ENCODE measurements at regions not wholly inside any gene's neighbourhood (a gene's known extent, or its start where the extent isn't known, plus 50 kb on each side); places are given as distances from the start of the nearest gene placed in this dataset.

DNA sequence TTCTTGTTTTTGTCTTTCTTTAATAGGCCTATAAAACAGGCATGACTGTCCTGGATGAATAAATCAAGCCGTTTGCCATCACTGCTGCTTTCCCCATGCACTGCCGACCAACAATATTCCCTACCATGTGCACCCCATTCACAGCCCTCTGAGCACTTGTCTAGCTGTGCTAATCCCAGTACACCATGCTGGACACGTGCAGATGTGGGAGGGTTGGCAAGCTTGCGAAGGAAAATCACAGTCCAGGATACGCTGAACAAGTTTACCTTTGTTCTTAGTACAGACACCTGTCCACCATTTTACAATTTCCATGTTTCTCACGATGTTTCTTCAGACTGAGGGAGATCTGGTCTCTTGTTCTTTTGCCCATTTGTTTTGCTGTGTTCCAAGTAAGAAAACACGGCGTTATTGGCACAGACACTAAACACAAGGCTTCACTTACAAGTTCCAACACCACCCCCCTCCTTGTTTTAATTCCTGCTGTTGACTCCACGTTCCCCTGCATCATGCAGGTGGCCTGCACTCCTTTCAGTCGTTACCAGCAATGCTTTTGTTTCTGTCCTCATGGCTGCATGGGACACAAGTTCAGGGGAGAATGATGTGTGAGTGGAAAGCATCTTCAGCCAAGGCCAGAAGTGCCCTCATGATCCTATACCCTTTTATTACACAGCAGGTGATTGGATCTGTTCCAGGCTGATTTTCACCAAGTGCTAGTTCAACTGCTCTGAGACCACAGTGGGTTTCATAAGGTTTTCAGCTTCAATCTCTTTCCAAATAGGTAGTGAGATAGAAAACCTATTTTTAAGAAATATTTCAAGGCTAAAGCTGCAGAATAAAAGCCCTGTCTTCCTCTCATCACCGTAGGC is 608.9 kb downstream of the IRX1 start:
- no peak for DNase-seq

DNA sequence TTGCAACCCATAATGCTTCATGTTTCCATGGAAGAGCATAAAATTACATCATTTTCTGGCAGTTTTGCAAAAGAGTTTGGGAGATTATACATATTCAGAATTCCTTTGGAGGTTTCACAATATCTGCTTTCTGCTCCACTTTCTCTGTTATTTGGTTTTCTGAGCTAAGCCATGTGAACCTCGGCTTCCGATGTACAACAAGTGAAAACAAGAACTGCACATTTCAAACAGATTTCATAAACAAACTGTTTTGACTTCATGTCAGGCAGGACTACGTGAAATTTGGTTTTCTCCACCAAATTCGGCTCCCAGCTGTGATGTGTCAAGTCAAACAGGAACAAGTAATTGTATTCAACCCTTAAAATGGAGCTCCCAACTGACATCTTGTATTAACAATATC is 609.8 kb downstream of the IRX1 start:
- DNase-seq = no peak

DNA sequence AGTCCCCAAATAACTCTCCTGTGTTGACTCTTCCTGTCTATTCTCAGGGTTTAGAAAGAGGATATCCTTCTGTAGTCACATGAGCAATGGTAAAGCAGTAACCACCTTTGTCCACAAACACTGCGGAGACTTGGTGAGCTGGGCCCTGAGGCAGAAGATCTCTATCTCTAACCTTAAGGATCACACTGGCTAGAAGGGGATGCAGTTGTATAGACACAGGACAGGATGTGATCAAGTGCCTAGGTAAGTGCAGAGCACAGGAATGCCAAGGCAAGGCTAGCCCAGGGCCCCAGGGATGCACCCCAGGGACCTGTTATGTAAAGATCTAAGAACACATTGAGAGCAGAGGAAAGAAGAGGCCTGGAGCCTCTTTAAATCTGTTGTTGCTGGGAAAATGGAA is 610.5 kb downstream of the IRX1 start:
- no peak for DNase-seq

DNA sequence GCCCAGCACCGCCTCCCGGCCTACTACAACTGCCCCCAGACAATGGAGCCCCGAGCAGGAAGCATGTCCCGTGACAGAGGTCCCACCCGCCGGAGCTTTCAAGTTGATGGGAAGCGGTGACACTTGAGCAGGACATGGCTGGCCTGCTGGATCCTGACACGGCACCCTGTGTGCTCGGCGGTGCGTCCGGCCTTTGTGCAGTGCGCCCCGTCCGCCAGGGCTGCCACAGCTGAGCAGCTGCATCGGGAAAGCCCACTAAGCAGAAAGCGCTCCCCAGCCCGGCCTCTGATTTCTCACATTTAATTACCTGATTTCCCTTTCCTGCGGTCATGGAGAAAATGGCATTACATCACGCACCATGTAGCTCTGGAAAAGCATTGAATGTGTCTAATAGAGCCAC is 611.9 kb downstream of the IRX1 start:
- DNase-seq = no peak

DNA sequence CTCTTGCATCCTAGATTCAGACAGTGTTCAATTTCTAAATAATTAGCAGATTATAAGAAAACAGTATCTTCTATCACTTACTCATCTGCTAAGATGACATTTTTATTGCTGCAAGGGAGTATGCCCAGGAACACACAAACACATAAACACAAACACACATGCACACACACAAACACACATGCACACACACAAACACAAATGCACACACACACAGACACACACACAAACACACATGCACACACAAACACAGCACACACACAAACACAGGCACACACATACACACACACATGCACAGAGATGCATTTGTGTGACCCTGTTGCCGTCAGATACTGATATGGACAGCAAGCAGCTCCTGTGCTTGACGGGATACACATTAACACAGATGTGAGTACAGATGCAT is 612.9 kb downstream of the IRX1 start:
- no peak for DNase-seq

DNA sequence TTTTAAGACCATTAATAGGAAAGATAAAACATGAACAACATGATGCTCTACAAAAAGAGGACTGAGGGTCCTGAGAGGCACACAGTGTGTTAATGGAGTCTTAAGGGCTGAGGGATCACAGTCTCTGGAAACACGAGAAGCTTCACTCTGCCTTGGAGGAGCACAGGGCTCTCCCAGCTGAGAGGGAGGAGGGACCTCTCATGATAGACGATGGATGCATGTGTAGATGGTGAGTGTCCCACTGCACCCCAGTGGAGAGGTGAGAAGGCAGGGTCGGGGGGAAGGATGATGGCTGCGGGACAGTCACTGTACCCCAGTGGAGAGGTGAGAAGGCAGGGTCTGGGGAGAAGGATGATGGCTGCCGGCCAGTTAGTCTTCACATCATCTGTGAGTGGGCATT is 613.4 kb downstream of the IRX1 start:
- DNase-seq = no peak

DNA sequence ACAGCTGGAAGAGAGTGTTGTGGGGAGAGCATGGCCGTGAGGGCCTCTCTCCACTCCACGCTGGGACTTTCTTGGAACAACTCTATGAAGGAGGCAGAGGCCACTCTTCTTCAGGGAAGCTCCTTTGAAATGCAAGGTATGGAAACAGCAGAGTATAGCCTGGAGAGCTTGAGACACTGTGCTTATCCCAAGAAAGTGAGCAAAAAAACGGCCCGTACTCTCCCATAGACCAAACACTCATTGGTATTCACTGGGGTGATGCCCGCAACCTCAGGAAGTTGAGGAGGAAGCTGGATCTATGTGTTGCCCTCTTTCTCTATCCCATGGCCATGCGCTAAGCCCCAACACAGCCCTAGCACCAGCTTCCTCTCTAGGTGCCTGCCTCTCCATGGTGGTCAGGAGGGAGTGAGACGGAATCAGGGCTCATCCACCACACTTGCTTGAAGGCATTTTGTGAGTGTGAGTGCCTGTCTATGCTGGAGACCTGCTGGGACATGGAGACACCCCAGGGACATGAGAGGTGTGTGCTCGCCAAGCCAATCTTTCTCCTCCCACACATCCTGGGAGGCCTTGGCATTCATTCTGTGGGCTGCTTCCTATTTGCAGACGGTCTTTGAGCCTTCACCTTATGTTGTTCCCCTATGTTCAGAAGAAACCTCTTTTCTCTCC is 616.6 kb downstream of the IRX1 start:
- no peak for DNase-seq

DNA sequence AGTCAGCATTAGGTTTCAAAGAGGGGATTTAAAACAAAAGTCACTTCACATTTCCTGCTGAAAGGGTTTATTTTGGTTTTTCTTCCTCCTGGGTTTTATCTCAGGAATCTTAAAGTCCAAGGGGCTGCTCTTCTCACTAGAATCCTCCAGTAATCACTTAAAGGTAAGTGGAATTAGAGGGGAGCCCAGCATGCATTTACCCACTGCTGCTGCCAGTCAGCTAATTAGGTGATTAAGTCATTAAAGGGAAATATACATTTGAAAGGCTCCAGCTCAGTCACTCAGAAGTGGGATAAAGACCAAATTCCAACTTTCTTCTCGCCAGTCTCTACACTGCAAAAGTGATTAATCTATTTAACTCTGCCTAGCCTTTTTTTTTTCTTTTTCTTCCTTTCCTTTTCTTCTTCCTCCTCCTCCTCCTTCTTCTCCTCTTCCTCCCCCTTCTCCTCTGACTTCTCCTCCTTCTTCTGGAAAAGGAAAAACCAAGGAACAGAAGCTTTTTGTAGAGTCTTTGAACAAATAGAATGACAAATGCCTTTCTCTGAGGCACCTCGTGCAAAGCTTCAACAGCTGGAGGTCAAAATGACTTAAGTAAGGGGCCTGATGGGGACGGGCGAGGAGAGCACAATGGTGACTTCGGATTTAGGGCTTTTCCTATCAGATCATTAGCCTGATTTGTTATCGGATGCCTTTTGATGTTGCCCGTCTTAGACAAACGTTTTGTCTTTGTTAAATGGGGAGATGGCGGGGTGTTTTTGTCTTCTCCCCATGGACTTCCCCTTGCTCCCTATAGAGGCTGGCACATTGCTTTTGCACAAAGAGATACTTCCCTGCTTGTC is 617.6 kb downstream of the IRX1 start:
- no peak for DNase-seq

DNA sequence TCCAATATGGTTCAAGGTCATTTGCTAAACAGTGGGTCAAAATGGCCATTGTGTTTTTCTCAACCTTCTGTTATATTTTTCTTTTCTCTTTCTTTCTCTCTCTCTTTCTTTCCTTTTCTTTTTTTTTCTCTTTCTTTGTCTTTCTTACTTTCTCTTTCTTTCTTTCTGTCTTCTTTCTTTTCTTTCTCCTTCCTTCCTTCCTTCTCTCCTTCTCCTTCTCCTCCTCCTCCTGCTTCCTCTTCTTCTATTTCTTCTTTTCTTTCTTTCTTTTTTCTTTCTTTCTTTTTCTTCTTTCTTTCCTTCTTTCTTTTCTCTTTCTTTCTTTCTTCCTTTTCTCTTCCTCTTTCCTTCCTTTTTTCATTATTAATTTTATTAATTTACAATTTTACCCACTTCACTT is 619.5 kb downstream of the IRX1 start:
- no peak for DNase-seq

DNA sequence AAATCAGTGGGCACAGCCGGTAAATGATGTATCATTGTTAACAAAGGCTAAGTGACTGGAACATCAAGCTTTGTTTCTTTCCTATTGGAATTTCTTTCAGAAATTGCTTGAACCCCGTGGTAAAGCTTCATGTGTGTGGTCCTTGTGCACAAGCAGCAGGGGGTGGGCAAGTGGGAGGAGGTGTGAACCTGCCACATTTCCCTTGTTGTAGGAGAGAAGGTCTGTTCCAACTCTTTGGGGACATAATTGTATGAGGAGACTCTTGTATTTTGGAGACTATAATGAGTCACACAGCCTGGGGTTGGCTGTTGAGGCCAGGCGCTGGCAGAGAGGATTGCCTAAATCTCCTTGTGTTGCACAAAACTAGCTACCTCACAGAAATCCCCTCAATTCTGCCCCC is 620.5 kb downstream of the IRX1 start:
- DNase-seq = no peak

DNA sequence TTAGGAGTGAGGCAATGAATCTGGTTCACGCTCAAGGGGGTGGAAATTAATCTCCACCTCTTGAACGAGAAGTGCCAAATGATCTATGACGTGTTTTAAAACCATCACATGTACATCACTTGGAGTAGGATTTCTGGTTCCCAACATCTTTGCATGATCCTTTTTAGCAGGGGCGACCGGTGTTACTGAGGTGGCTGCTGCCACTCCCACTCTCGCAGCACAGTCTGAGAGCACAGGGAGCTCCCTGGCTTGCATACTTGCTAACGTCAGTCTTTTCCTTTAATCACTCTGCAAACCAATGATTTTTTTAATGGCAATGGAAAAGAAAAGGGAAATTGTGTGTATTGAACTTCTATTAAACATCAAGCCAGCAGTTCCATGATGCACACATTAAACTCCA is 624.4 kb downstream of the IRX1 start:
- DNase-seq = no peak

DNA sequence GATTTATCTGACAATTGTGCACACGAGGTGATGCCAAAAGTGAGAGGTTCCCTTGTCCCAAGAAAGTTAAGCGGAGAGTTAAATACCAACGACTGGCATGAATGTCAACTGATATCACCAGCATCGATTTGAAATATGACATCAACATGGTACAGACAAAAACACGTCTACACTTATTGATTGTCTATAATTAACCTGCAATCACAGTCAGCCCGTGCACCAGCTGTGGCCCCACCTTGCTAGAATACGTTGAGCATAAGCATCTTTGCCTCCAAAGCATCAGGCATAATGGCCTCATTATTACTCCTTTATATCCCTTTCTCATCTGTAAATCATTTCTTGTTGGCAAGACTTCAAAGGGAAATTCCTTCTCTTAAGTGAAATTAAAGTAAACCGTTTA is 625.4 kb downstream of the IRX1 start:
- no peak for DNase-seq

DNA sequence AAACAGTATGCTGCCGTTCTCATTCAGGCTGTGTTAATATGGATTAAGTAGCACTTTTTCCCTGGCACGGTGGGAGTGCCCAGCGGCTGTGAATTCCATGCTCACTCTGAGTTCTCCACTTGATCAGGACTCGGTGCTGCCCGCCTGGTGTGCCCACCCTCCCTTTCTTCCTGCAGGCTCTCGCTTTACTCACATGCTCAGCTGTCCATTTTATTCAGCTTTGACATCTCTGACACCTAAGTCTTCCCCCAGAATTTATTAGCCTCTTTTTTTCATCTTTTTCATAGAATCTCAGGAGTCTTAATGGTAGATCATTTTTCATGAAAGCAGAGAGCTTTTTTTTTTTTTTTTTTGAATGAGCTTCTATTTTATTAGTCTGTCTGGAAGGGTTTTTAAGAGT is 626.5 kb downstream of the IRX1 start:
- DNase-seq = no peak

DNA sequence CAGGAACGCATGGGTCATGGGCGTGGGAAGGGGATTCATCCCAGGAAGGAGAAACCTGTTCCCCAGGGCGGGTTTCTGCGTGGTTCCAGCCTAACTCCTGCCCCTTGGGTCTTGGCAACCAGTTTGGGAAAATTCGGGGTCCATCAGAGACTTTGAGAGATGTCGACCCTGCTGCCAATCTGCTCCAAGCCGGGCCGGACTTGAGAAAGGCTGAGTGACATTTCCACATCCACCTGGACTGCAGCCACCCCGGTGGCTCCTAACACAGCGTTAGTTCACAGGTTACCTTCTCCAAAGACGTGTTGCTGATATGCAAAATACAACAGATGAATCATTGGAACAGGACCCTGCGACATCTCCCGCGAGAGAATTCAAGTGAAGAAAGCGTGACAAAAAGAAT is 627.2 kb downstream of the IRX1 start:
- DNase-seq = no peak

DNA sequence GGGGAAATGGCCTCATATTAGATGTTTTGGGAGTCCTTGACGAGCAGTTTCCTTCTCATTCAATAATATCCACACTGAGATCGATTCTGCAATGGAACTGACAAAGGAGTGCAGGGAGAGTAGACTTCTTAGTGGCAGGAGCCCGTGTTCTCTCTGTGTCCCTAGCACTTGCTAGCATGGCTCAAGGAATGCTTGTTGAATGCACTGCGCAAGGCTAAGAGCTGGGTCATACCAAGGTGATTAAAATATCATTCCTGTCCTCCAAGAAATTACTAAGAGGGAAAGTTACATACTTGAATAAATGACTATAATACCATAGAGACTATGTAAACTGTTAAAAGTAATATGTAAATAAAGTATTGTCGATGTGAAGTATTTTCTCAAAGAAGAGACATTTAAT is 630.1 kb downstream of the IRX1 start:
- no peak for DNase-seq

DNA sequence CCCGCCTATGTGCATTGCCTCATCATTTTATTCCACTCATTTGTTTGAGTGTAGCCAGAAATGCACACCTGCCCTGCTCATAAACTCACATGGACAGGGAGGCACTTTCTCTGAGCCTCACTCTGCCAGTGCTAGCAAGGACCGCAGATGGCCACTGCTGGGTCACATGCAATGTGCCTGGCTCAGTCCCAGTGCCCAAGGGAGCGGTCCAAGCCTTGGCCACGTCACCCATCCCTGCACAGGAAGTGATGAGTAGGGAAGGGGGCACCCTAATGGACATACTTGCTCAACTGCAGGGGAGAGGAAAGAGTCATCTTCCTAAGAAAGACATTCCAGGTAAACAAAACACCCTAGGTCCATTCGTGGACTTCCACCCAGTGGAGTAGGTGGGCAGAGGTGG is 630.9 kb downstream of the IRX1 start:
- DNase-seq = no peak

DNA sequence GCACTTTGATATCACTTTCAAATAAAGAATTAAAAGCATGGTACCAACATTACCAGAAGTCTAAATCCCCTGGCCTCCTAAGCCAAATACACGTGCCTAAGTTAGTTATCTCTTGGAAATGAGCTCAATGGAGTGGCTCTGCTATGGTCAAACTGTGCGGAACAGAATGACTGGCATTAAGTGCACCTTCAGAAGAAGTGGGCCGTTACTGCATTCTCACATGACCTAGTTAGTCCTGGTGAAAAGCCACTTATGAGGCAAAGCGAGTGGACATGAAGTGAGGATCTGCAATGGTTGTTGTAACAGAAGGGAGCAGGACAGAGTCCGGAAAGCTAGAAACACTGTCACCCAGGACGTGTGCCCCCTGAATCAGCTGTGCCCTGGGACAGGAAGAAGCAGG is 633.1 kb downstream of the IRX1 start:
- no peak for DNase-seq

DNA sequence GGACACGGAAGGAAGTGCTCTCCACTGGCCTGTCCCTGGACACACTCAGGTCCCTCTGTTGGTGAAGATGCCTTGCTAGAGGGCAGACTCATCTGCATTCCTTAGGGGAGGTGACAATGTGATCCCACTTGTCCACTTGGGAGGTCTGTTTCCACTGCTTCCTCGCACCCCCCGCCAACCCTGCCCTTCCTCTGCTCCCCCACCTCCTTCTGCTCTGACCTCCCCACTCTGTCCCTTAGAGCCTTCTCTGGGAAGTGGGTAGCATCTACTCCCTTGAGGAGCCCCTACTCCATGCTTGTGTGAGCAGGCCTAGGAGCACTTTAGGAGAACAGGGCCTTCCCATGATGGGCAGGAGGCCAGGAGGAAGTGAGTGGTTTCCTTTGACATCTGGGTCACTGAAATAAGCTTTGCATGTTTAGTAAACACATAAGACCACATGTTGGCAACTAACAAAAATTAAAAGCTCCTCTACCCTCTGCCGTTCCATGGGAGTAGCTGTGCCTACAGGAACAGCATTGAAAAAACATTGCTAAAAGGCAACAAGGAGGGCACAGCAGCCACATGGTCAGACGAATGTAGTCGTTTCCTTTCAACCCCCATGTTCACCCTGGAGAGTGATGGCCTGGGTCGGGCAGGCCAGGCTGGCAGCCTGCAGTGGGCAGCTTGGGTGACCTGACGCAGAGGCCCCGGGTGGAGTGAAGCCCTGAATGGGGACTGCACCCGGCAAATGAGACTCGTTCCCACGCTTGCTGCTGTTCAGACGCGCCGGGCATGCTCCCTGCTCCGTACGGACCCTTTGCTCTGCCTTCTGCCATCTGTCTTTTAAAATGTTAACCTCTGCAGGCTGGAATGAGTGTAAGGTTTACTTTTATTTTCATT is 634.0 kb downstream of the IRX1 start:
- no peak for DNase-seq

DNA sequence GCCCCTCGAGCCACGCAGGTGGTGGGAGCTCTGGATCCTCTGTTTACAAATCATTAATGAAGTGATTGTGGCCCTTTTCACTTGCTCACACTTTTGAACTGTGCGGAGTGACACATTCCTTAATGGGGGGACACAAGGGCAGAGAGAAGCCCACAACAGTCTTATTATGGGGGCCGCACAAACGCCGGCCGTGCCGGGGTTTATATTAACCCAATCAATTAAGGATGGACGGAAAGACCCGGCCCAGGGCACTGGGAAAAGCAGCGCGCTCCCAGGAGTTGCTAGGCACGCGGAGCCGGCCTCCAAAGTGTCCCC is 634.8 kb downstream of the IRX1 start:
- DNase-seq = no peak

DNA sequence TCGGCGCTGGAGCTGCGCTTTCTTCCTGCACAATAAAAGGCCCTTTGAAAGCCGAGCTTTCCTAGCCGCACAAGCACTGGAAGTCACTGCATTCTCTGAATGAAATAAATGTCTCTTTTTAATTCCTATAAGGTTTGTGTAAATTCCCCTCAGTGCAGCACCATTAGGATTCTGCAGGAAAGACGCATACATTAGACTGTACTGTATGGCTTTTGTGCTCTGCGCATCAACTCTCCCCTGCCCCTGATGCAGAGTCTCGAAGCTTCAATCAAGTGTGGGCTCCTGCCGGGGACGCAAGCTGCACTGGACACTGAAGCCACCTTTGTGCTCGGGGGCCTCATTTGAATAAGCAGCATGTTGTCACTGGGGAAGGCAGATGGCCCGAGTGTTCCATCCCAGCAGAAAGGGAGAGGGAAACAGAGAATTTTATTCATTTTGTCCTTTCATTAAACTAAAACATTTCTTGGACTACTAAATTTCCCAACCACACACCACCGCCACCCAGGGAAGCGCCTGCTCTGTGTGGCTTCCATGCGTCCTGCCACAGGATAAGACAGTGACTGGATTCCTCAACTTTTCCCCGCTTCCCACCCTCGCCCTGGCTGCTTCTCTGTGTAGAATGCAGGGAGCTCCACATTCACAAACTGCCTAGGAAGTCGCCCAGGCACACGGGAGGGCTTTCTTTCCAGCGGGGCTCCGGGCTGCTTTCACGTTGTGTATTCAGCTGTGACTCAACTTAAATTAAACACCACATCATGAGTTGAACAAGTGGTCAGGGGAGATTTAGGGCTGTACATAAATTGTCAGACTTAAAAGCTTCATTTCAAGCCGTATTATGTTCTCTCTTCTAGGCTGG is 635.4 kb downstream of the IRX1 start:
- no peak for DNase-seq

DNA sequence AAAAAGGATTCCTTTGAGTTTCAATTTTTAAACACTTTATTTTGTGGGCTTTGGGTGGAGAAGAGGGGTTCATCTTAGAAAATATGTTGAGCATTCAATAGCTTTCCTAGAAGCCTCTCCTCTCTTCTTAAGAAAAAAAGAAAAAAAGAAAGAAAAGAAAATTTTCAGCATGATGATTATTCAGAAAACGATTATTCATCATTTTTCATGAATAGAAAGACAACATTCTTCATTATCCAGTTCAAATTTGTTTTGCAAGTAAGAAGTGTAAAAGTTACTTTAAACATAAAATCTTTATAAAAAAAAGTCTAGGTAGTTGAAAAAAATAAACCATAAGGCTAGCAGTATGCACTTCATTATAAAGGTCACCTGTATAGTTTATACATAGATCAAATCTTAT is 636.5 kb downstream of the IRX1 start:
- DNase-seq = no peak

DNA sequence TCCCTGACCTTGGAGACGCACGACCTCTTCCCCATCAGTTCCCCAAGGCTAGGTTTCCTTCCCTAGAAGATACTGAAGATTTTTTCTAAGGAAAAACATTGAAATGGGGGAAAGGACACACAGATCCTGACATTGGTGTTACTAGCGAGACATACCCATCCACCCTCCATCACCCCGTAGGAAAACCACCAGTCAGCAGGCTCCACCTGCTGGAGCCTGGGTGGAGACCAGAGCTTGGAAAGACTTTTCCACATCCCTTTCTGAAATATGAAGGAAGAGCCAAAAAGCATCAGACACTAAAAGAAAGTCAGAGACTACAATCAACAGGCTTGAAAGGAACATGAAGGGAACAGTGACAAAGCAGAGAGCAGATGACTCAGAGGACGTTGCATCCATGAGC is 638.0 kb downstream of the IRX1 start:
- no peak for DNase-seq

All from T1000 (cell line).